Mesenchymal stem cell (in vitro differentiated cells and primary cell): ENCODE measurements at regions not wholly inside any gene's neighbourhood (a gene's known extent, or its start where the extent isn't known, plus 50 kb on each side); places are given as distances from the start of the nearest gene placed in this dataset.
"Not testable (repeated sequence)": the region's sequence is repeated elsewhere in the genome, so short reads cannot be mapped to it uniquely, and the experiment has no call there.

Experiments
- DNase-seq: peaks from one replicate; pipeline ENCODE4 v3.0.0-alpha.2; 2013
- H2AFZ ChIP-seq: one replicate; pipeline ENCODE4 v1.6.1; 2013; ENCODE audit warnings: low read depth, mild to moderate bottlenecking, control low read depth, inconsistent platforms, low read length, moderate library complexity
- H2AK5ac ChIP-seq: 2 replicates; pipeline ENCODE4 v1.6.1; 2013; ENCODE audit warnings: low read length, moderate library complexity, mild to moderate bottlenecking, inconsistent platforms; ENCODE audit not compliant: severe bottlenecking
- H2BK120ac ChIP-seq: one replicate; pipeline ENCODE4 v1.6.1; 2013; ENCODE audit warnings: low read depth, mild to moderate bottlenecking, inconsistent platforms, low read length, moderate library complexity
- H2BK12ac ChIP-seq, 2 experiments: one replicate each; pipeline ENCODE4 v1.6.1; 2013; ENCODE audit warnings: inconsistent platforms in 2 of 2, low read length in 2 of 2, mild to moderate bottlenecking in 2 of 2, moderate library complexity in 2 of 2, control low read depth in 1 of 2
- H2BK15ac ChIP-seq: one replicate; pipeline ENCODE4 v1.6.1; 2013; ENCODE audit warnings: mild to moderate bottlenecking, low read depth, inconsistent platforms; ENCODE audit not compliant: poor library complexity, severe bottlenecking
- H2BK5ac ChIP-seq: 2 replicates; pipeline ENCODE4 v1.6.1; 2013; ENCODE audit warnings: low read depth, mild to moderate bottlenecking, low read length, control low read depth, inconsistent platforms; ENCODE audit not compliant: poor library complexity, severe bottlenecking
- H3K14ac ChIP-seq, 2 experiments: one replicate each; pipeline ENCODE4 v1.6.1; 2013; ENCODE audit warnings: inconsistent platforms in 2 of 2, low read length in 2 of 2, control low read depth in 1 of 2, mild to moderate bottlenecking in 1 of 2, moderate library complexity in 1 of 2
- H3K18ac ChIP-seq, 2 experiments: one replicate each; pipeline ENCODE4 v1.6.1; 2013; ENCODE audit warnings: inconsistent platforms in 2 of 2, low read length in 2 of 2, control low read depth in 1 of 2, low read depth in 1 of 2, mild to moderate bottlenecking in 1 of 2
- H3K23ac ChIP-seq, 2 experiments: one replicate each; pipeline ENCODE4 v1.6.1; 2013; ENCODE audit warnings: inconsistent platforms in 2 of 2, low read length in 2 of 2, mild to moderate bottlenecking in 2 of 2, moderate library complexity in 2 of 2, control low read depth in 1 of 2
- H3K27ac ChIP-seq: 2 replicates; pipeline ENCODE4 v1.5.1; 2013; ENCODE audit warnings: mild to moderate bottlenecking, moderate library complexity, low read length, control low read depth, inconsistent platforms; ENCODE audit not compliant: poor library complexity, severe bottlenecking
- H3K27me3 ChIP-seq, 2 experiments: 2 replicates each; pipeline versions ENCODE4 v1.6.1 to v1.7.0; 2013; ENCODE audit warnings: low read length in 2 of 2, mild to moderate bottlenecking in 2 of 2, moderate library complexity in 2 of 2, control low read depth in 1 of 2, inconsistent platforms in 1 of 2; ENCODE audit not compliant: control insufficient read depth in 1 of 2, insufficient read depth in 1 of 2
- H3K36me3 ChIP-seq, 2 experiments: 2 replicates each; pipeline versions ENCODE4 v1.6.1 to v1.7.0; 2013; ENCODE audit warnings: low read length in 2 of 2, control low read depth in 1 of 2, inconsistent platforms in 1 of 2, low read depth in 1 of 2, mild to moderate bottlenecking in 1 of 2; ENCODE audit not compliant: insufficient read depth in 2 of 2, control insufficient read depth in 1 of 2
- H3K4ac ChIP-seq, 2 experiments: one replicate each; pipeline ENCODE4 v1.6.1; 2013; ENCODE audit warnings: inconsistent platforms in 2 of 2, low read length in 2 of 2, mild to moderate bottlenecking in 2 of 2, moderate library complexity in 2 of 2, control low read depth in 1 of 2, low read depth in 1 of 2
- H3K4me1 ChIP-seq: 2 replicates; pipeline ENCODE4 v1.6.1; 2013; ENCODE audit warnings: low read depth, low read length, control low read depth; ENCODE audit not compliant: control insufficient read depth, insufficient read depth
- H3K4me2 ChIP-seq: 2 replicates; pipeline ENCODE4 v1.6.1; 2013; ENCODE audit warnings: low read length, mild to moderate bottlenecking, inconsistent platforms; ENCODE audit not compliant: poor library complexity, severe bottlenecking
- H3K4me3 ChIP-seq, 2 experiments: 2 replicates each; pipeline versions ENCODE4 v1.5.1 to v1.7.0; 2013; ENCODE audit warnings: low read length in 2 of 2, mild to moderate bottlenecking in 2 of 2, control low read depth in 1 of 2, low read depth in 1 of 2; ENCODE audit not compliant: insufficient read depth in 1 of 2
- H3K79me1 ChIP-seq: replicated peaks from 2 replicates; pipeline ENCODE4 v1.6.1; 2013; ENCODE audit warnings: mild to moderate bottlenecking, control low read depth, low read length, inconsistent platforms; ENCODE audit not compliant: poor library complexity, severe bottlenecking
- H3K9ac ChIP-seq: 2 replicates; pipeline ENCODE4 v1.7.0; 2013; ENCODE audit warnings: mild to moderate bottlenecking, low read length, moderate library complexity
- H3K9me3 ChIP-seq: 2 replicates; pipeline ENCODE4 v1.7.0; 2013; ENCODE audit warnings: mild to moderate bottlenecking, low read length; ENCODE audit not compliant: control insufficient read depth
- H4K8ac ChIP-seq: one replicate; pipeline ENCODE4 v1.6.1; 2013; ENCODE audit warnings: inconsistent platforms, mild to moderate bottlenecking, low read length, moderate library complexity
- H4K91ac ChIP-seq: one replicate; pipeline ENCODE4 v1.6.1; 2013; ENCODE audit warnings: mild to moderate bottlenecking, low read length, inconsistent platforms
- WGBS: methylation state at CpG from one replicate; pipeline ENCODE4 v1.1.7; 2013; ENCODE audit warnings: mixed read lengths; 5-methylcytosine and 5-hydroxymethylcytosine counted together

DNA sequence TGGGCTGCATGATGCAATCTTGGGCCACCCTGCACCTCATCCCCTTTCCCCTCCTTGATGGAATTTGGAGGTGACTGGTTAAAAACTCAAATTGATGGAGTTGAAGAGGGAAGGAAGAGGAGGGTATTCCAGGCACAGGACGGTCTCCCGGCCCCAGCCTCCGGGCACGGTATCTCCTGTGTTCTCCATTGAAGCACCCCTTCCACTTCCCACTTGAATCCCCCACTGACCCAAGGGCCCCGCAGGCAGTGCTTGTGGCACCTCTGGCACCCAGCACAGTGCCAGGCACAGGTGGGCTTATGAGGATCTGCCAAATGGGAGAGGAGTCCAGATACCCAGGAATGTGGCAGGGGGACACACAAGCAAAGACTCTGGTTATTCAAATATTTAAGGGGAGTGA lies 271.6 kb downstream of the GOLGA6L6 start:
- not testable (repeated sequence) for H2AK5ac ChIP-seq, H3K9ac ChIP-seq, H4K8ac ChIP-seq, H2BK12ac ChIP-seq, H4K91ac ChIP-seq, H3K4me1 ChIP-seq, DNase-seq, H2AFZ ChIP-seq, H3K79me1 ChIP-seq, H3K27me3 ChIP-seq, H2BK120ac ChIP-seq, H3K4me2 ChIP-seq, H3K4ac ChIP-seq, H3K4me3 ChIP-seq, H2BK5ac ChIP-seq, H3K18ac ChIP-seq, H3K27ac ChIP-seq, H3K36me3 ChIP-seq, H3K14ac ChIP-seq, H2BK15ac ChIP-seq, H3K23ac ChIP-seq, H3K9me3 ChIP-seq
- 33% methylated on average over 1 of the region's 5 CpGs for WGBS

DNA sequence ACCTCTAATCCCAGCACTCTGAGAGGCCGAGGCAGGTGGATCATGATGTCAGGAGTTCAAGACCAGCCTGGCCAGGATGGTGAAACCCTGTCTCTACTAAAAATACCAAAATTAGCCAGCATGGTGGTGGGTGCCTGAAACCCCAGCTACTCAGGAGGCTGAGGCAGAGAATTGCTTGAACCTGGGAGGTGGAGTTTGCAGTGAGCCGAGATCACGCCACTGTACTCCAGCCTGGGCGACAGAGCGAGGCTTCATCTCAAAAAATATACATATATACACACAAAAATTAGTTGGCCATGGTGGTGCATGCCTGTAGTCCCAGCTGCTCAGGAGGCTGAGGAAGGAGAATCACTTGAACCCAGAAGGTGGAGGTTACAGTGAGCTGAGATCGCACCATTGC lies 273.6 kb downstream of the GOLGA6L6 start:
- WGBS = 100% methylated on average over 2 of the region's 6 CpGs
- H3K9me3 ChIP-seq, H4K8ac ChIP-seq, H3K79me1 ChIP-seq, H3K27ac ChIP-seq, H2AFZ ChIP-seq, H3K9ac ChIP-seq, H3K36me3 ChIP-seq, H3K4me3 ChIP-seq, H2BK15ac ChIP-seq, H3K14ac ChIP-seq, H3K4me1 ChIP-seq, H2BK5ac ChIP-seq, H3K18ac ChIP-seq, H2BK120ac ChIP-seq, DNase-seq, H3K4me2 ChIP-seq, H2BK12ac ChIP-seq, H4K91ac ChIP-seq, H3K4ac ChIP-seq, H3K23ac ChIP-seq, H2AK5ac ChIP-seq, H3K27me3 ChIP-seq: not testable (repeated sequence)

DNA sequence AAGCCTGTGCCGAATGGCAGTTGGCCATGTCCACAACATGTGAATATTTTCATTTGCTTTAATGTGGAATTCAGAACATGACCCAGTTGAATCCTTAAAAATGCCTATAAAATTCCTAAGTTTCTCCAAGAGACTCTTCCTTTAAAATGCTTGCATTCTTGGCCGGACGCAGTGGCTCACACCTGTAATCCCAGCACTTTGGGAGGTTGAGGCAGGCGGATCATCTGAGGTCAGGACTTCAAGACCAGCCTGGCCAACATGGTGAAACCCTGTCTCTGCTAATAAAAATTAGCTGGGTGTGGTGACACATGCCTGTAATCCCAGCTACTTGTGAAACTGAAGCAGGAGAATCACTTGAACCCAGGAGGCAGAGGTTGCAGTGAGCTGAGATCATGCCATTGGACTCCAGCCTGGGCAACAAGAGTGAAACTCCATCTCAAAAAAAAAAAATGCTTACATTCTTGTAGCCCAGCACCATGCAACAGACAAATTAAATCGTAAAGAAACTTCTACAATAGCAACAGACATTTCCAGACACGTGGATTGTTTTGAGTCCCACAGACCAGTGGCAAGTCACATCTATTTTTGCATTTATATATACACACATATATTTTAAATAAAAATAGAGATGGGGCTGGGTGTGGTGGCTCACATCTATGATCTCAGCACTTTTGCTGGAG lies 274.4 kb downstream of the GOLGA6L6 start:
- not testable (repeated sequence) for H2AK5ac ChIP-seq, H2BK5ac ChIP-seq, H3K23ac ChIP-seq, H3K18ac ChIP-seq, H2BK15ac ChIP-seq, H2BK12ac ChIP-seq, H3K36me3 ChIP-seq, H3K79me1 ChIP-seq, DNase-seq, H4K8ac ChIP-seq, H3K27me3 ChIP-seq, H3K4me2 ChIP-seq, H3K9me3 ChIP-seq, H2AFZ ChIP-seq, H3K9ac ChIP-seq, H3K4ac ChIP-seq, H3K4me1 ChIP-seq, H3K27ac ChIP-seq, H4K91ac ChIP-seq, H2BK120ac ChIP-seq, H3K4me3 ChIP-seq, H3K14ac ChIP-seq
- 64% methylated on average over 5 of the region's 6 CpGs for WGBS

DNA sequence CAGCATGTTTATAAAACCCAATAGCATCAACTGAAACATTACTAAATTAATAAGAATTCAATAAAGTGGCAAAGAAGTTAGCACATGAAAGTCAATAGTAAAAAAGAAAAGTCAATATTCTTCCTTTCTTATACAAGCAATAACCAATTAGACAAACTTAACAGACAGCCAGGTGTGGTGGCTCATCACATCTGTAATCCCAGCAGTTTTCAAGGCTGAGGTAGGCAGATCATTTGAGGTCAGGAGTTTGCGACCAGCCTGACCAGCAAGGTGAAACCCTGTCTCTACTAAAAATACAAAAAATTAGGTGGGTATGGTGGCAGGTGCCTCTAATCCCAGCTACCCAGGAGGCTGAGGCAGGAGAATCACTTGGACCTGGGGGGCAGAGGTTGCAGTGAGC lies 275.9 kb downstream of the GOLGA6L6 start:
- H3K4me3 ChIP-seq, H2AK5ac ChIP-seq, H3K18ac ChIP-seq, H2BK12ac ChIP-seq, H3K9ac ChIP-seq, H2AFZ ChIP-seq, H3K4me1 ChIP-seq, H3K9me3 ChIP-seq, H3K14ac ChIP-seq, H2BK15ac ChIP-seq, DNase-seq, H4K8ac ChIP-seq, H3K4ac ChIP-seq, H3K27me3 ChIP-seq, H3K4me2 ChIP-seq, H3K79me1 ChIP-seq, H2BK120ac ChIP-seq, H3K36me3 ChIP-seq, H3K23ac ChIP-seq, H4K91ac ChIP-seq, H2BK5ac ChIP-seq, H3K27ac ChIP-seq: not testable (repeated sequence)
- no CpG with 5 or more reads among the region's 1 CpG for WGBS
